RWPE2 (cell line): ENCODE measurements at regions not wholly inside any gene's neighbourhood (a gene's known extent, or its start where the extent isn't known, plus 50 kb on each side); places are given as distances from the start of the nearest gene placed in this dataset.

Experiments
- ATAC-seq: fragments of 200-7000 bp; cut with Tn5 transposase; 3 replicates; pipeline ENCODE4 v1.9.1; 2021; ENCODE audit warnings: low read depth
- DNase-seq: peaks from one replicate; pipeline ENCODE4 v3.0.0-alpha.2; 2020; ENCODE audit warnings: low spot score
- H3K27ac ChIP-seq: fragments of 450-650 bp; 2 replicates; pipeline ENCODE4 v1.5.1; 2017; ENCODE audit warnings: mild to moderate bottlenecking; ENCODE audit not compliant: poor library complexity, severe bottlenecking
- H3K27me3 ChIP-seq: fragments of 250-450 bp; sonication (Bioruptor Pico); 2 replicates; pipeline ENCODE4 v1.5.1; 2021; ENCODE audit warnings: mild to moderate bottlenecking, moderate library complexity; ENCODE audit not compliant: insufficient read depth, poor library complexity, severe bottlenecking
- H3K36me3 ChIP-seq: fragments of 250-450 bp; sonication (Bioruptor Pico); 2 replicates; pipeline ENCODE4 v1.5.1; 2020; ENCODE audit warnings: low read depth, mild to moderate bottlenecking, moderate library complexity
- H3K4me1 ChIP-seq: fragments of 250-450 bp; sonication (Bioruptor Pico); 2 replicates; pipeline ENCODE4 v1.5.1; 2021; ENCODE audit warnings: mild to moderate bottlenecking, moderate library complexity; ENCODE audit not compliant: insufficient read depth, poor library complexity, severe bottlenecking
- H3K4me3 ChIP-seq: fragments of 250-450 bp; sonication (Bioruptor Pico); 2 replicates; pipeline ENCODE4 v1.5.1; 2021; ENCODE audit warnings: mild to moderate bottlenecking, moderate library complexity; ENCODE audit not compliant: severe bottlenecking
- H3K9me3 ChIP-seq: fragments of 250-450 bp; sonication (Bioruptor Pico); 2 replicates; pipeline ENCODE4 v1.5.1; 2021; ENCODE audit warnings: mild to moderate bottlenecking, moderate library complexity; ENCODE audit not compliant: severe bottlenecking
- TF ChIP-seq, protein P1 (sequence below): fragments of 450-650 bp; IDR thresholded peaks from one replicate; pipeline ENCODE4 v1.5.1; 2017; ENCODE audit warnings: mild to moderate bottlenecking, moderate library complexity; ENCODE audit not compliant: poor library complexity, severe bottlenecking

DNA sequence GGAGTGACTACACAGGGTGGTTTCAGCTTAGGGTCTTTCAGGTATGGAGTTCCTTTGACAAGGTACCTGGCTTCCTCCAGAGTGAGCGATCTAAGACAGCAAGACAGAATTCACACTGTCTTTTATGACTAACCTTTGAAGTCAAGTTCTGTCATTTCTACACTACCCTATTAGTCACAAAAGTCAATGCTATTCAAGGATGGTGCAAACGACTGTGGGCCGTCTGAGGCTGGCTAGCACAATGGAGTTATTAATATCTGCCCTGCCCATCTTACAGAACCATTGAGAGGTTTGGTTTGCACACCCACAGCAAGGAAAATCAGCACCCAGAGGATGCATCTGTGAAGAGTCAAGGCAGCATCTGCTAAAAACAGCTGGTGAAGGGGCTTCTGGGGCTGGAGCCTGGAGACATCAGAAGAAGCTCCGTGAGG lies 62.9 kb upstream of the XCR1 start:
- peak; percentile 71 for ATAC-seq
- H3K27ac ChIP-seq, result no peak overlapping the region
- no peaks in the 10 kb centered on the region for H3K36me3 ChIP-seq
- no peaks in the 10 kb centered on the region for H3K9me3 ChIP-seq
- no peak overlapping the region for H3K4me3 ChIP-seq
- H3K27me3 ChIP-seq, result no peaks in the 10 kb centered on the region
- TF ChIP-seq, protein P1, sequence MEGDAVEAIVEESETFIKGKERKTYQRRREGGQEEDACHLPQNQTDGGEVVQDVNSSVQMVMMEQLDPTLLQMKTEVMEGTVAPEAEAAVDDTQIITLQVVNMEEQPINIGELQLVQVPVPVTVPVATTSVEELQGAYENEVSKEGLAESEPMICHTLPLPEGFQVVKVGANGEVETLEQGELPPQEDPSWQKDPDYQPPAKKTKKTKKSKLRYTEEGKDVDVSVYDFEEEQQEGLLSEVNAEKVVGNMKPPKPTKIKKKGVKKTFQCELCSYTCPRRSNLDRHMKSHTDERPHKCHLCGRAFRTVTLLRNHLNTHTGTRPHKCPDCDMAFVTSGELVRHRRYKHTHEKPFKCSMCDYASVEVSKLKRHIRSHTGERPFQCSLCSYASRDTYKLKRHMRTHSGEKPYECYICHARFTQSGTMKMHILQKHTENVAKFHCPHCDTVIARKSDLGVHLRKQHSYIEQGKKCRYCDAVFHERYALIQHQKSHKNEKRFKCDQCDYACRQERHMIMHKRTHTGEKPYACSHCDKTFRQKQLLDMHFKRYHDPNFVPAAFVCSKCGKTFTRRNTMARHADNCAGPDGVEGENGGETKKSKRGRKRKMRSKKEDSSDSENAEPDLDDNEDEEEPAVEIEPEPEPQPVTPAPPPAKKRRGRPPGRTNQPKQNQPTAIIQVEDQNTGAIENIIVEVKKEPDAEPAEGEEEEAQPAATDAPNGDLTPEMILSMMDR, result no peak
- no peak for DNase-seq
- no peaks in the 10 kb centered on the region for H3K4me1 ChIP-seq

DNA sequence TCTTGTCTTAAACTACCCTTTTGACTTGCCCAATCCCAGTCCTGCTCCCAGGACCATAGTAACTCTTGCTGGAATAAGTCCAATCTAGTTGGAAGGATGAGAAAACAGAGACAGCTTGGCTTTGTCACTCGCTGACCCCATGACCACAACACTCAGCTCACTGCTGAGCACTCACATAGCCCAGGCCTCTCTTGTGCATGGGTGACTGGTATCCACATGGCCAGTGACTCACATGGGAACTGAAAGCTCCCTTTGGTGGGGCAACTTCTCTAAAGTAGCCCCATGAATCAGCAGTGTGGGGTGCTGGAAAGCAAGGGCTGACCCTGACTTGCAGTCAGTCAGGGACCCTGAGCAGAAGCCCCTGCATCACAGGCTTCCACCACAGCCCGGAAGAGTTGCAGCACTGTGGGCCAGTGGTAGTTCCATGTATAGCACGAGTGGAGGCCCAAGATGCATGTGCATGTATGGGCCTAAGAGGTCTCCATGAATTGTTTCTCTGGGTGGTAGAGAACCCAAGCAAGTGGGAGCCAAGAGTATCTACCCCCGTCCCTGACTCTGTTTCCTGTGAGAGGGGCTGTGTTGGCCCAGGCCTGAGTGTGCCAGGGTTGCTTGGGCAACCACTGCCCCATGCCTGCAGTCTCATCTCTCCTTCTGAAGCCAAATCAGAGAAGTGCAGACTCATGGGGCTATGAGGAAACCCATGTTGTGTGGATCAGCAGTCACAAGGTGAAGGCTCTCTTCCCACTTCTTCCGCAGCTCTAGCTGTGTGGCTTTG lies 62.1 kb upstream of the XCR1 start:
- DNase-seq (no peak), ATAC-seq (peak; percentile 68; the same call in 2 of the 3 replicates)
- H3K27ac ChIP-seq, result no peak overlapping the region
- no peaks in the 10 kb centered on the region for H3K4me1 ChIP-seq
- TF ChIP-seq, protein P1, result no peak
- no peaks in the 10 kb centered on the region for H3K36me3 ChIP-seq
- H3K27me3 ChIP-seq, result no peaks in the 10 kb centered on the region
- H3K4me3 ChIP-seq, result no peak overlapping the region
- no peaks in the 10 kb centered on the region for H3K9me3 ChIP-seq

DNA sequence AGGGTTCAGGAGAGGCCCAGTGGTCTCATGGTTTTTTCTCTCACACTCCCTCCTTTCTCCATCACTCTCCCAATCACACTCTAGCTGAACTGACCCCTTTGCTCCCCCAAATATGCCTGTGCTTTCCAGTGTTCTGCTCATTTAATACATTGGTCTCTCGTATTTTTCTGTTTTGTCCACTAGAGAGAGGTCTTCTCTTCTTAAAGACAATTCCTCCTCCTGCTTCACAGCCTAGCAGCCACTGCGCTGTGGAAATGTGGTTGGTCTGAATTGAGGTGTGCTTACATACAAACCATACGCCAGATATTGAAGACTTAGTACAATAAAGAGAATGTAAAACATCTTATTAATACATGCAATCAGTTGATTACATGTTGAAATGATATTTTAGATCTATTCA lies 60.6 kb upstream of the XCR1 start:
- Histone ChIP-seq H3K27me3 (no peaks in the 10 kb centered on the region), H3K4me1 (peaks cover 6% of the 10 kb centered on the region), H3K4me3 (no peak overlapping the region), H3K27ac (no peak overlapping the region), H3K9me3 (no peaks in the 10 kb centered on the region), H3K36me3 (no peaks in the 10 kb centered on the region)
- TF ChIP-seq, protein P1, result peak; percentile 51
- ATAC-seq (peak; percentile 32; the same call in 1 of the 3 replicates), DNase-seq (no peak)

DNA sequence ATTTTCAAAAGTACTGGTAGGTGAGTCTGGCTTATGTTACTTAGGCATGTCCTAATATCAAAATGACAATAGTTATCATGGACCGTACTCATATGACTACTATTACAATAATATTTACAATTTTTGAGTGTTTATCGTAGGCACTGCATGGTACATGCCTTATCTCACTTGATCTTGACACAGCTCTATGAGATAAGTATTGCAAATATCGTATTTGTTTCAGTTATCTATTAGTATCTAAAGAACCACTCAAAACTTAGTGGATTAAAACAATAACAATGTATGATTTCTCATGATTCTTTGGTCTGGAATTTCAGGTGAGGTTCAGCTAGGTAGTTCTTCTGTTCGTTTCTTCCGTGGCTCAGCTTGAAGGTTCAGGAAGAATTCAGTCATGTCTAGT lies 59.7 kb upstream of the XCR1 start:
- Histone ChIP-seq H3K27ac (no peak overlapping the region), H3K4me1 (peaks cover 9% of the 10 kb centered on the region), H3K36me3 (no peaks in the 10 kb centered on the region), H3K9me3 (no peaks in the 10 kb centered on the region), H3K27me3 (no peaks in the 10 kb centered on the region), H3K4me3 (no peak overlapping the region)
- TF ChIP-seq, protein P1, result no peak
- no peak for ATAC-seq
- no peak for DNase-seq

DNA sequence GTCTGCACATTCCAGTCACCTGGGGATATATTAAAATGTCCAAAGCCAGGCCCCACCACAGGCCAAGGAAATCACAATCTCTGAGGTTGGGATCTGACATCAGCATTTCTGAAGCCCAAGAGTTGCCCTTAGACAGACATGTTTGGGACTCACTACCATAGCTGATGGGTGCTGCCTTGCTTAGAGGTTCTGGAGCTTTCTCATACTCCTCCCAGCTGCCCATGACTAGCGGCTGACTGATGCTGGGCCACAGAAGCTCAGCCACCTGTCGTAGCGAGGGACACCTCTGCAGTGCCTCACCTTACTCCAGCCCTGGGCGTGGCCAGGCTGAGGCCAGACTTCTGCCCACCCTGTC lies 58.8 kb upstream of the XCR1 start:
- Histone ChIP-seq H3K27ac (no peak overlapping the region), H3K4me1 (peaks cover 9% of the 10 kb centered on the region), H3K9me3 (no peaks in the 10 kb centered on the region), H3K4me3 (no peak overlapping the region), H3K36me3 (no peaks in the 10 kb centered on the region), H3K27me3 (no peaks in the 10 kb centered on the region)
- TF ChIP-seq, protein P1, result no peak
- no peak for DNase-seq
- ATAC-seq, result no peak
